Activated naive CD4-positive, alpha-beta T cell treated with anti-CD3 and anti-CD28 coated beads, Interleukin-2, amount 50 U/mL, for 16 hours (primary cell): ENCODE measurements at regions not wholly inside any gene's neighbourhood (a gene's known extent, or its start where the extent isn't known, plus 50 kb on each side); places are given as distances from the start of the nearest gene placed in this dataset.
"Not testable (repeated sequence)": the region's sequence is repeated elsewhere in the genome, so short reads cannot be mapped to it uniquely, and the experiment has no call there.

Experiments used
- DNase-seq: peaks from one replicate; pipeline ENCODE4 v3.0.0-alpha.2; 2020

DNA sequence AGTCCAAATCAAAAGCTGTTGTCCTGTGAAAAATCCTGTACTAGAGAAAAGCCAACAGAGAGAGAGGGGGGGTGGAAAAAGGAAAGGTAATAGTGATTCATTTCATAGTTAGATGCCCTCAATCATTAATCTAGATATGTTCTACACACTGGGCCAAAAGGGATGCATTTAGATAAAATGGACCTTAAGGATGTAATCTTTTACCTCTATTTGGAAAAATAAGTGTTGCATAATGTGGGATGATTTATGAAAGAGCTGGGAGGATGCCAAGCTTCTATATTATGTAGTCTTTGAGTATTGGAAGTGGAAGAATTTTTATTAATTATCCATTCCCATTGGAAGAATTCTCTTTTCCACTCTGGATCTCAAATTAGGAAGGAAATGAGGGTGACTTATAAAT, 480.5 kb upstream of the ZEB2 start:
- DNase-seq, result no peak

DNA sequence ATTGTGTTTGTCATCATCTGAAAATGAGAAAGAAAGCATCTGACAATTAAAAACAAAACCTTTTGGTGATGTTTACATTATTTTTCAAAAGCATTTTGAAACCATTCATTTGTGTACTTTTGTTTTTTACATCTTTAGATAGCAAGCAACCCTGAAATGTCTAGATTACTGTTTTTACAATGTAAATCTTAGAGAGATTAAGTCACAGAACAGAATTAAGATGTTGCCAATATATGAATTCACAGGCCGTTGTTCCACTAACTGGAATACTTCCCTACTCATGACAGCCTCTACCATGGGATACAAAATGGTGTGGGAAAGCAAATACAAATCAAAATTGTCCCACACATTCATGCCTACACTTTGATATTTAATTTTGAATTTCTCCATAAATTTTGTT, 480.0 kb upstream of the ZEB2 start:
- no peak for DNase-seq

DNA sequence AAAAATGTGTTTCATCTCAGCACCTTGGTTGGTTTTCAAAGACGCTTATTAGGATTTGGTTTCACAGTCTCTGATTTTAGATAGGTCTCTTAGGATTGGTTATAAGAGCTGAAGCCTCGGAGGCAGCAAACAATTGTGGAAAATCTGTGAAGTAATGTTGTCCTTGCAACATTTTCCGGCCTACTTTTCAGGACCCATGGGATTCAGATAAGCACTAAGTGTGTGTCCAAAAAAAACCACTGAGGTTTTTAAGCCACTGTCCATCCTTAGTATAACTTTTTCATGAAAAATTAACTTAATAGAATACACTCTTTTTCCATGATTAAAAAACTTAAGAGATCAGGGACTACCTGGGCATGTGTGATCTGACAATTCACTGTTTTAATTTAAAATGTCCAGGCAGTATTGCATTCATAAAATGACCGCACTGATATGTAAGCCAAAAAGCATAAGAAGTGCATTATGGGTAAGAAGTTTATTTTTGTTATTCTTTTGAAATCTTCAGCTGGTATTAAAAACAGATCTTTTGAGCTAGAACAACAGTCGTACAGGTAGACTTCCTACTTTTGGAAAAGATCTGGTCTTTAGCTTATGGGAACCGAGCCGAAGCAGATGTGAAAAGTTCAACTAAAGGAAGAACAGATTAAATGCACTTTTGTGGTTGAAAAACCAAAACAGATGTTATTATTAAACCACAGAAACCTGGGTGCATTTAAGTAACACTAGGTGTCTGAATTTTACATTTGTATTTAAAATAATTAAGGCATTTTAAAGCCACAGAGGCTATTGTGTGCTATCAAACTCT, 479.4 kb upstream of the ZEB2 start:
- no peak for DNase-seq

DNA sequence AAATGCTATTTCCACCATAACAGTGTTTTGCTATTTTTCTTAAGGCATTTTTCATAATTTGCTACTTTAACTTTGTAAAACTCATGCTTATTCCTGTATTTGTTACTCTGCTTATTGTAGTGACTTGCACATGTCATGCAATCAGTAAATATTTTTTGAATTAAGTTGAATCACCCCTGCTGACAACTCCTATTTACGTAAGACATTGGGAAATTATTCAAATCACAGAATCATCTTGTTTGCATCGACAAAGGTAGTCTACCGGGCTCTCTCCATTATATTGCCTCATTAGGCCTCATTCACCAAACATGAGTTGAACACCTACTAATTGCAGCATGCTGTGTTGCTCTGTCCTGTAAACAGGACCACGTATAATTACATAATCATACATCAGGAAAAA, 478.5 kb upstream of the ZEB2 start:
- no peak for DNase-seq

DNA sequence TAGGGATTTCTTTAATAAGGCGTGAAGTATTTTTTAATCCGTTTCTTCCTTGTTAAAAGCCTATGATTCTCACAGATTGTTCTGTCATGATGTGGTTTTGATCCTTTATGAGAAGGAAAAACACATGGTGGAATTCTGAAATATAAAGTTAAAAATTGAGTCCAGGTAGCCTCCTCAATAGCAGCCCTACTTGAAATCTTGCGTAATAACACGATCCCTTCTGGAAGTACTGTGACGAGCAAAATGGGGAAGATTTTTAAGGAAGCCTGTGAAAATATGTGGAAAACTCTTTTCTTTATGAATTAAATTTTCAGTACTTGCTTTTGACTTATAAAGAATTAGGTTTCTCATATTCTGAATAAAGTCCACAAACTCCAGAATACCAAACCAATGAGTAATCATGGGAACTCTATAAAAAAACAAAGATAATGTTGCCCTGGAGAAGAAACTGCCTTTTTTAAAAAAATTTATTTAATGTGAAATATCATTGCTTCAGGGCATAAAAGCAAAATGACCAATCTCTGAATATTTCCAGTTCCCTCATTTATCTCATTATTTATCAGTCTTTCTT, 476.4 kb upstream of the ZEB2 start:
- DNase-seq, result no peak

DNA sequence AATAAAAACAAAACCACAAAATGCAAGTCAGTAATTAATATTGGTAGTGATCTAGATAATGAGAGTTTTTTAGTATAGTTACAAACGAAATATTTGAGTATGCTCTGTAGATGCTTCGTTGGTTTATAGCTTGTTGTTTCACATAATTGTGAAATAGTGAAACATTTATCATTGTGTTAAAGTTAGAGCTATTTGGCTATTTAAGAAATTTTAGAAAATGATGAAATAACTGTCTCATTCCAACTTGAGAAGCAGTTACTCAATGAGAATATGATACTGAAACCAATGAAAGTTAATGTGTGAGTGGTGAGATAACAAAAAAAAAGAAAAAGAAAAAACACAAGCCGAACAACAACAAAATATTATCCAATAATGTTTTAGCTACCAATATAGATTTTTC, 475.6 kb upstream of the ZEB2 start:
- no peak for DNase-seq

DNA sequence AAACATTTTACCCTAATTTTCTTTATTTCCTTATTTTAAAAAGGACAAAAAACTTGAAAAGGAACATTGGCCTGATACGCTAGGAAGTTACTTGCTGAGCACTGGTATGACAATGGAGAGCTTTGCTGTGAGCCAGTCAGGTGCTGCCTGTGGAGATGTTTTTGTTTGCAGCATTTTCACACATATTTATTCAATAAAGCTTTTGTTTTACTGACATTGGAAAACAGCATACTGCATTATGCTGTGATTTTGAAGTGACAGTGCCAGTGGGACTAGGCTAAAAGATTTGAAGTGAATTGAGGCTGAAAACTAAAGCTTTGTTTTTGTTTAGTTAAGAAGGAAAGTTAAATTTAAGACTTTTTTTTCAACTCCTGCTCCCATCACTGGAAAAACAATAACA, 470.7 kb upstream of the ZEB2 start:
- DNase-seq, result no peak

DNA sequence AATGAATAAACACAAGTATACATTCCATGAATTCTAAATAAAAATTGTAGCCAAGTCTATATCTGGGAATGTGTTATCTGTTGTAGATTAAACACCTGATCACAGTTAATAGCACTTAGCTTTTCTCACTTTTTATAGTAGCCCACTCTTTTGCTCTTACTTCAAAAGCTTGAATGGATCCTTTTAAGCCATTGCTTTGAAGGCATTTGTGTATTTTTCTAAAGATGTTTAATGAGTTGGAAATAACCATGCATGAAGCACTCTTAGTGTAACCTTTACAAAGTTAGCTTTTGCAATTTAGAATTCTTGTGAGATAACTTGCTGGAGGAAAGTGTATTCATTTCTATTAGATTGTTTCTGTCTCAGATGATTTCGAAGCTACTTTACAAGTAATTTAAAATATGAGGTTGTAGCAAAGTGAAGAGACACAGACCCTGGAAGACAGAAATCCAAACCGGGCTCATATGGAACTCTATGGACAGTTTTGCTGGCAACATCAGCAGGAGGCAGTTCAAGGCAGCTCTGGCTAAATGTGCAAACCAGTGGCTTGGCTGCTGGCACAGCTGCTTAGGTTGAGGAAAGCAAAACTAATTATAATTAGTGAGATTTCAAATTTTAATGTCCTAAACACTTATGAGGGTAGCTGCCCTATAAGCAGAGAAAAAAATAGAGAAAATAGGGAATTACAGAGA, 469.8 kb upstream of the ZEB2 start:
- no peak for DNase-seq

DNA sequence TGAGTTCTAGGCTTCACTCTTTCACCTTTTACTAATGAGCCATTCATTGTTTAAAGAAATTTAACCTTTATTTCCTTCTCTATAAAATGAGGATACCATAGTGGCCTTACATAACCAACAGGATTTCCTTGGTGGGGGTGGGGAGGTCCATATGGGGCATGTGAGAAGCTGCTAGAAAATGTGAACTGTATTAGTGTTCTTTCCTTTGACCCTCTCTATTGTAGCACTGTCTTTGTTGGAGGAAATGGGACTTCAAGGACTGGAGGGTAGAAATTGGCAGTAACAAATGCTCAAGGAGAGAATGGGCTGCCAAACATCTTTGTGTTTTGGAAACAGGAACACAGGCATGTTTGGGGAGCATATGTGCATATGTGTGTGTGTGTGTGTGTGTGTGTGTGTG, 468.7 kb upstream of the ZEB2 start:
- no peak for DNase-seq

DNA sequence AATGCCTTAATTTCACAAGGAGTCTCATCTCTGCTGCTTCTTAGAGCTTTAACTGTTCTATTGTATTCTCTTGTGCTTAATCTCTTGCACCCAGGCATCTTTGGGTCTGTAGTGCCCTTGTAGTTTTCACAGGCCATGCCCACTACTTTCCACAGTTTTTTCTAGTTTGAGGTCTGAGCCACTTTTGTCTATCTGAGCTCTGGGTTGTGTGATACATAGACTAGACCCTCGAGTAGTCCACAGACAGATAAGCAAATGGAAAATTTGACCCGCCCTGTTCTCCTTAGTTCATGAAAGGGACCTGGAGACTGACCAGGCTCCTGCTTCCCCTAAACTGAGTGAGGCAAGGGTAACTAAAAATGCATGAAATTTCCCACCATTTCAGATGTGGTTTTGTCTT, 466.8 kb upstream of the ZEB2 start:
- no peak for DNase-seq

DNA sequence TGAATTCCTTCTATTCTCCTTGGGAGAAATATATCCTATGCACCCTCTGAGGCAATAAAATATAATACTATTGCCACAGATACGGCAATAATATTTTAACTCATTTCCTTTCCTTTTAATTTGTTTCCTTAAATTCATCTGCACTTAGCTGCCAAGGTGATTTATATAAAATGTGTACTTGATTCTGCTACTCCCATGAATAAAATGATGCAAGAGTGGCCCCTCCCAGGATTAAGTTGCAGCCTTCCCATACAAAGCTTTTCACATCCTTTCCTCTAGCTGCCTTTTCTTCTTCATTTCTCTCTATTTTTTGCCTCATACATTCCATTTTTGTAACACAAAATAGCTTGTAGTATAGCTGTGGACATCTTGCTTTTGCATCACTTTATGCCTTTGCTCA, 464.1 kb upstream of the ZEB2 start:
- no peak for DNase-seq

DNA sequence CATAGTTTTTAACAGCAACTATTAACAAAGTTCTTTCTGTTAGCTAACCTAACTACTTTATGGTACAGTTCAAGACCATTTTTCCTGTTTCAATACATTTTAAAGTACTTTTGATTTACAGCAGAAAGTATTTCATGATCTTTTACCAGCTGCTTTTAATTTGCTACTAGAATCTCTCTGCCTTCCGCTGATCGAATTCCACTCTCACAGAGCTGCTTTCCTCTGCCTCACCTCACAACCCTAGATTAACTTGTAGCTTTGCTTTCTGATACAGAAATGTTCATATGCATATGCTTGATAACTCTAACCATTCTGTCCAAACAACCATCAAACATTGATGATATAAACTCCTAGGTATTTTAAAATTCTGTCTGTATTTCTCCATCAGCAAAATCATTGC, 463.2 kb upstream of the ZEB2 start:
- DNase-seq, result no peak

DNA sequence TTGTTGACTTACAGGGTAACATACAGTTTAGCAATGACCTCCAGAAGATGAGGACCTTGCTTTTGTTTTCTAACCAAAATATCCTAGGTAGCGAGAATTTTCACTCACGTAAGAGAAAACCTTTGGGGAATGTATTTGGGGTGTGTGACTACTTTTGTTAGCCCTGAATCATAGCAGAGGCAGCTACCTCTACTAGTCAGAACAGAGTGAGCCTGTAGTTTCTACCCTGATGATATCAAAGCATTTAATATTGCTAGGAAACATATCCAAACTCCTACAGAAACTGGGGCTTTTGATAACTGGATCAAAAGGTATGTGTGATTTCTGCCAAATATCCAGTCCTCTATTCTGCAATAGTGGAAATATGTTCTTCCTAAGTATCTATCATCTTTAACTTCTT, 462.6 kb upstream of the ZEB2 start:
- no peak for DNase-seq

DNA sequence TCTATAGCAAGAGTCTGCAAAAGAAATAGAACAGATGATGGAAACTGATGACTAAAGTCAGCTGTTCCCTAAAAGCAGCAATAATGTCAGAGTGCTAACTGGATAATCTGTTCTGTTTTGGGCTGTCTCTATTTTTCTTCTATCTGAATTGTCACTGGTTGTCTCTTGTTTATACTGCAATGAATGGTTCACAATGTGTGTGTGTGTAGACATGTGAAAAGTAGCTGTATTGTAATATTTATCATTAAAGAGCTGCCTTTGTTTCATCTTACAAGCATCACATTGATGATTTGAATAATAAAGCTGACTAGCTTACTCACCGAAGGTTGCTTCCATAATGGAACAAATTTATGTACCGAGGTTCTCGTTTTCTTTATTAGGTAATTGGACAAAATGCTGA, 456.0 kb upstream of the ZEB2 start:
- DNase-seq, result no peak

DNA sequence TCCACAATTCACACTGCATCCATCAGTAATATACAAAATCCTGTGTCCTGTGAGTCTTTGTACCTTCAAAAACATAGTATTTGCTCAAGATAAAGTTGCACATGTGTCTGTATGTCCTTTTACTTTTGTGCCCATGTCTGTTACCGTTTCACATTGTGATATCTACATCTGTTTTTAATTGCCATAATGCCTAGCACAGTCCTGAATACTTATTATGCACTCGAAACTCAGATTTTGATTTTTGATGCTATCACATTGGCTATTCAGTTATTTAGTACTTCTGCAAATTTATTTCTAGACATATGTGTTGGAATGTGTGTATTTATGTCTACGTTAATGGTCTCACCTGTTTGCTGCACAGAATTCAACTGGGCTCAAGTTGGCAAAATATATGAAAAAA, 452.8 kb upstream of the ZEB2 start:
- no peak for DNase-seq

DNA sequence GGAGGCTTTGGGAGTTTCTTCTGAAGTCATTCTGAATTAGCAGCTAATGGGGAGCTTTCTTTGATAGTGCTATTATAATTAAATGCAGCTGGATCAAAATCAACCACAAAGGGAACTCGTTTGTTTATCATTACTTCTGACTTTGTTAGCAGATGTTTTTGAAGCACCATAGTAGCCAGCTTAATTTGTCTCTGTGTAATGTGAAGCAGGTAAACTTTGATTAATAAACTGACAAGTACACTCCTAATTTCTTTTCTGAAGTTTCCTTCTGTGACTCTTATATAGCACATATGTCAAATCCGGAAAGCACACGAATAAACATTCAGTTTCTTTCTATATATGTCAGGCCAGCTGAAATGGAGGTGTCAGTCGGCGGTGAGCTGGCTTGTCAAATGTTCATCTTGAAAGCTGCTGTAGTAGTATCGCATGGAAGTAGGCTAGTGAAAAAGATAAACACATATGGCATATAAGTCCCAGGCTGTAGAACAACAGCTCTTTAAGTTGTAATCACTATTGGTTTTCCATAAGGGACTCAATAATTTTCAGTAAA, 451.9 kb upstream of the ZEB2 start:
- DNase-seq, result no peak

DNA sequence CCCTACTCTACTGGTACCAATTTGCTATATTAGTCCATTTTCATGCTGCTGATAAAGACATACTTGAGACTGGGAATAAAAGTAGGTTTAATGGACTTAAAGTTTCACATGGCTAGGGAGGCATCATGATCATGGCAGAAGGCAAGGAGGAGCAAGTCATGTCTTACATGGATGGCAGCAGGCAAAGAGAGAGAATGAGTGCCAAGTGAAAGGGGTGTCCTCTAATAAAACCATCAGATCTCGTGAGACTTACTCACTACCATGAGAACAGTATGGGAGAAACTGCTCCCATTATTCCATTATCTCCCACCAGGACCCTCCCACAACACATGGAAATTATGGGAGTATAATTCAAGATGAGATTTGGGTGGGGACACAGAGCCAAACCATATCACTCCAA, 450.5 kb upstream of the ZEB2 start:
- DNase-seq, result not testable (repeated sequence)

DNA sequence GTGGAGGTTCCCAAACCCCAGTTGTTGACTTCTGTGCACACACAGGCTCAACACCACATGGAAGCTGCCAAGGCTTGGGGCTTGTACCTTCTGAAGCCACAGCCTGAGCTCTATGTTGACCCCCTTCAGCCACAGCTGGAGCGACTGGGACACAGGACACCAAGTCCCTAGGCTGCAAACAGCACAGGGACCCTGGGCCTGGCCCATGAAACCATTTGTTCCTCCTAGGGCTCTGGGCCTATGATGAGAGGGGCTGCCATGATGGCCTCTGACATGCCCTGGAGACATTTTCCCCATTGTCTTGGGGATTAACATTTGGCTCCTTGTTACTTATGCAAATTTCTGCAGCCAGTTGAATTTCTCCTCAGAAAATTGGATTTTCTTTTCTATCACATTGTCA, 449.6 kb upstream of the ZEB2 start:
- DNase-seq, result not testable (repeated sequence)

DNA sequence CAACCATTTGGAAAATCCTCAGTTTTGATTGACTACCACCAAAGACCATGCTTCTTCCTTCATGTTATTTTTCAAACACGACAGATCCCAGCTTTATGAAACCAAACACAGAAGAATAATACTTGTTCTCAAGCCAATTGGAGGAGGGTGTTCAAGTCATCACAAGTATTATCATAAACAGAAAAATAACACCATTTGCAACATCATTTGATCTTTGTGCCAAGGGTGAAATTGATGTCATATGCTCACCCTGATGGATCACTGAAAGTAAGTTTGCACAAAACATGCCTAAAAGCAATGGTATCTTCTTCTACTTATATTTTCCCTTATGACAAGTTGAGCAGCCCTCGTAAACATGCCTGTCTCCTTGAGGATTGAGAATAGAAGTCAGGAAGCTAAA, 448.0 kb upstream of the ZEB2 start:
- DNase-seq, result no peak

DNA sequence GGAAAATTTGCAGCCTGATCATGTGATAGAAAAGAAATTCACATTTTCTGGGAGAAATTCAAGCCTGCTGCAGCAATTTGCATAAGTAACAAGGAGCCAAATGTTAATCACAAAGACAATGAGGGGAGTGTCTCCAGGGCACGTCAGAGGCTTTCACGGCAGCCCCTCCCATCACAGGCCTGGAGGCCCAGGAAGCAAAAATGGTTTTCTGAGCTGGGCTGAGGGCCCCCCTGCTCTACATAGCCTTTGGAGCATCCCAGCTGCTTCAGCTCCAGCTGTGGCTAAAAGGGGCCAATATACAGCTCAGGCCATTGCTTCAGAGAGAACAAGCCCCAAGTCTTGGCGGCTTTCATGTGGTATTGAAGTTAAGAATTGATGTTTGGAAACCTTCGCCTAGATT, 445.3 kb upstream of the ZEB2 start:
- no peak for DNase-seq

DNA sequence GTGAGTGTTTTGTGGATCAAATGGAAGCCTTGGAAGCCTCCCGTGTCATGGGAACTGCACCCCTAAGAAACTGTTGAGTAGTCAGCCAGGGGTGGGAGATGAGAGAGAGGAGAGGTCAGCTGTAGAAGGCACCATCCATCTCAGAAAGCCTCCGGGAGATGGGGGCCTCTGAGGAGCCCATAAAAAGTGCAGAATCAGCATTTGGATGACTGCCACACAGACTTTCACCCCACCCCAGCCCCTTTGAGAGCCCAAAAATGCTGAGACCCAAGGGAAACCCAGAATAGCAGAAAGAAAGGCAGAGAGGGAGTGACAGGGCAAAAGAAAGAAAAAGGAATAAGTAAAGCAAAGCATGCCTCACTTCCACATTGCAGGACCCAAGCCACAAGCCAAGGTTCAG, 443.1 kb upstream of the ZEB2 start:
- DNase-seq, result no peak

DNA sequence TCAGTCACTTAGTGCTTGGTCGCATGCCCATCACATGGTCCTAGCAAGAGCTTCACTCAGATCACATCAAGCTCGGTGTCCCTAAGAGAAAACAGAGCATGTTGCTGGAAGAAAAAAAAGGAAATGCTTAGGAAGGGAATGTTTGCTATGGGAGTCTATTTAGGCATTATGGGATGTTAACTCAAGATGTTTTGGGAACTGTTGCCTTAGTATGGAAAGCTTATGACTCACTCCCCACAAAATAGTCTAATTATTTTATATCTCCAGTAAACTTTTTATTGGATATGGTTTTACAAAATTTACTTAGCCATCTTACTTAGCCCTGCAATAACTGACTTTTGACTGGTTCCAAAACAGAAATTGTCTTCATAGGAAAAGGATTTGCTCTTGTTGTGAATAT, 439.5 kb upstream of the ZEB2 start:
- DNase-seq, result no peak

DNA sequence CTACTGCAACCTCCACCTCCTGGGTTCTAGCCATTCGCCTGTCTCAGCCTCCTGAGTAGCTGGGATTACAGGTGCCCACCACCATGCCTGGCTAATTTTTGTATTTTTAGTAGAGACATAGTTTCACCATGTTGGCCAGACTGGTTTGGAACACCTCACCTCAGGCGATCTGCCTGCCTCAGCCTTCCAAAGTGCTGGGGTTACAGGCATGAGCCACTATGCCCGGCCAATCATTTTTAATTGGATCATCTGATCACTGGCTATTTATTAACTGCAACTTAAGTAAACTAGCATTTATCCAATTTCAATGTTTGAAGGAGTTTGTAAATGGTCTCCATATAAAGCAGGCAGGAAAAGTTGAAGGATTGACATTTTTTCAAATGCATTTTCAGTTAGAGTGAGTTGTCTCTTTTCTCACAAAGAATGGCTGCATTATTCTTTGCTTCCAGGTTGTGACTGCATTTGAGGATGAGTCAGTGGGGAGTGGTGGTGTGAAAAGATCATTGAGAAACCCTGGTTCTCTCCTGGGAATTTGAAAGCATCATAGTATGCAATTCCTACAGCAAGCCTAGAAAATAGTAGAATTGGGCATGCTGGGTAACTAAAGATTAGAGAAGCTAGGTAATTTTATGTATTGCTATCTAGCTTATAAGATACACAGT, 431.1 kb upstream of the ZEB2 start:
- DNase-seq, result no peak
